TTC549 (cell line): ENCODE measurements at regions not wholly inside any gene's neighbourhood (a gene's known extent, or its start where the extent isn't known, plus 50 kb on each side); places are given as distances from the start of the nearest gene placed in this dataset.

Source experiments
- FAIRE-seq: peaks from 2 replicates; lab custom pipeline; 2012; peaks lifted over from hg19 to GRCh38; lab: Jason Lieb, UNC

GRCh38 chr4:32454482-32454881, 1734.3 kb downstream of the PCDH7 start:
- FAIRE-seq = no peak

GRCh38 chr4:32455231-32455630, 1735.1 kb downstream of the PCDH7 start:
- FAIRE-seq = no peak

- FAIRE-seq = no peak
These were observed 1740.8 kb downstream of the PCDH7 start for GRCh38 chr4:32460972-32461371.

GRCh38 chr4:32462944-32463343, 1742.8 kb downstream of the PCDH7 start:
- no peak for FAIRE-seq

- no peak for FAIRE-seq
These were observed 1750.0 kb downstream of the PCDH7 start for GRCh38 chr4:32470087-32470585.

- no peak for FAIRE-seq
These were observed 1752.7 kb downstream of the PCDH7 start for GRCh38 chr4:32472918-32473317.

- no peak for FAIRE-seq
These were observed 1755.5 kb downstream of the PCDH7 start for GRCh38 chr4:32475710-32476109.

GRCh38 chr4:32477518-32477917, 1757.3 kb downstream of the PCDH7 start:
- FAIRE-seq = no peak

GRCh38 chr4:32485956-32486355, 1765.8 kb downstream of the PCDH7 start:
- FAIRE-seq = no peak

- no peak for FAIRE-seq
These were observed 1768.5 kb downstream of the PCDH7 start for GRCh38 chr4:32488690-32489089.

GRCh38 chr4:32499171-32499570, 1779.0 kb downstream of the PCDH7 start:
- FAIRE-seq = no peak

GRCh38 chr4:32503241-32503640, 1783.1 kb downstream of the PCDH7 start:
- no peak for FAIRE-seq

GRCh38 chr4:32506067-32506466, 1785.9 kb downstream of the PCDH7 start:
- no peak for FAIRE-seq

- FAIRE-seq = no peak
These were observed 1798.9 kb downstream of the PCDH7 start for GRCh38 chr4:32519060-32519459.

- no peak for FAIRE-seq
These were observed 1805.3 kb downstream of the PCDH7 start for GRCh38 chr4:32525420-32525819.

GRCh38 chr4:32544846-32545245, 1824.7 kb downstream of the PCDH7 start:
- no peak for FAIRE-seq

GRCh38 chr4:32551943-32552342, 1831.8 kb downstream of the PCDH7 start:
- no peak for FAIRE-seq

GRCh38 chr4:32560306-32560705, 1840.1 kb downstream of the PCDH7 start:
- no peak for FAIRE-seq

GRCh38 chr4:32562010-32562409, 1841.8 kb downstream of the PCDH7 start:
- FAIRE-seq = no peak

- FAIRE-seq = no peak
These were observed 1844.5 kb downstream of the PCDH7 start for GRCh38 chr4:32564626-32565025.

GRCh38 chr4:32569861-32570260, 1849.7 kb downstream of the PCDH7 start:
- no peak for FAIRE-seq

- FAIRE-seq = no peak
These were observed 1852.2 kb downstream of the PCDH7 start for GRCh38 chr4:32572366-32572765.

GRCh38 chr4:32574803-32575202, 1854.6 kb downstream of the PCDH7 start:
- no peak for FAIRE-seq

- FAIRE-seq = no peak
These were observed 1868.9 kb downstream of the PCDH7 start for GRCh38 chr4:32589097-32589496.

- no peak for FAIRE-seq
These were observed 1869.7 kb downstream of the PCDH7 start for GRCh38 chr4:32589853-32590252.
